H9 (cell line): ENCODE measurements at regions not wholly inside any gene's neighbourhood (a gene's known extent, or its start where the extent isn't known, plus 50 kb on each side); places are given as distances from the start of the nearest gene placed in this dataset.
"Not testable (repeated sequence)": the region's sequence is repeated elsewhere in the genome, so short reads cannot be mapped to it uniquely, and the experiment has no call there.

Experiments used
- DNase-seq: peaks from one replicate; pipeline ENCODE4 v3.0.0-alpha.2; 2017
- H2AFZ ChIP-seq: one replicate; pipeline ENCODE4 v1.6.1; 2013; ENCODE audit warnings: mild to moderate bottlenecking, low read length, control low read depth, moderate library complexity
- H2AK5ac ChIP-seq: 2 replicates; pipeline ENCODE4 v1.6.1; 2013; ENCODE audit warnings: low read length, control low read depth, mixed read lengths; ENCODE audit not compliant: insufficient read length
- H2BK120ac ChIP-seq: one replicate; pipeline ENCODE4 v1.6.1; 2013; ENCODE audit warnings: low read depth, mild to moderate bottlenecking, low read length, control low read depth, inconsistent platforms; ENCODE audit not compliant: poor library complexity, severe bottlenecking
- H2BK12ac ChIP-seq: 2 replicates; pipeline ENCODE4 v1.6.1; 2013; ENCODE audit warnings: low read length, control low read depth, mixed read lengths, low read depth; ENCODE audit not compliant: insufficient read length
- H2BK15ac ChIP-seq: 2 replicates; pipeline ENCODE4 v1.6.1; 2013; ENCODE audit warnings: low read depth, low read length, control low read depth
- H2BK20ac ChIP-seq: one replicate; pipeline ENCODE4 v1.6.1; 2013; ENCODE audit warnings: low read depth, mild to moderate bottlenecking, low read length, control low read depth, inconsistent platforms; ENCODE audit not compliant: poor library complexity, severe bottlenecking
- H2BK5ac ChIP-seq: 2 replicates; pipeline ENCODE4 v1.6.1; 2013; ENCODE audit warnings: low read length, control low read depth, mixed read lengths; ENCODE audit not compliant: insufficient read length
- H3K14ac ChIP-seq: 2 replicates; pipeline ENCODE4 v1.6.1; 2013; ENCODE audit warnings: low read length, control low read depth; ENCODE audit not compliant: insufficient read depth
- H3K18ac ChIP-seq: 2 replicates; pipeline ENCODE4 v1.6.1; 2013; ENCODE audit warnings: low read depth, mild to moderate bottlenecking, mixed read lengths, low read length, control low read depth; ENCODE audit not compliant: insufficient read length
- H3K23ac ChIP-seq: 2 replicates; pipeline ENCODE4 v1.6.1; 2013; ENCODE audit warnings: low read length, control low read depth, mixed read lengths, low read depth; ENCODE audit not compliant: insufficient read length
- H3K23me2 ChIP-seq: 2 replicates; pipeline ENCODE4 v1.6.1; 2013; ENCODE audit warnings: low read depth, mild to moderate bottlenecking, mixed read lengths, low read length, control low read depth; ENCODE audit not compliant: insufficient read length, poor library complexity, severe bottlenecking
- H3K27ac ChIP-seq: 2 replicates; pipeline ENCODE4 v1.5.1; 2013; ENCODE audit warnings: low read length, control low read depth, mixed read lengths, low read depth; ENCODE audit not compliant: insufficient read length
- H3K27me3 ChIP-seq: 2 replicates; pipeline ENCODE4 v1.6.1; 2013; ENCODE audit warnings: low read length, control low read depth, inconsistent platforms; ENCODE audit not compliant: insufficient read depth
- H3K4ac ChIP-seq: 2 replicates; pipeline ENCODE4 v1.6.1; 2013; ENCODE audit warnings: low read depth, mild to moderate bottlenecking, control low read depth, inconsistent platforms, low read length, moderate library complexity
- H3K4me1 ChIP-seq: 2 replicates; pipeline ENCODE4 v1.6.1; 2013; ENCODE audit warnings: low read length, control low read depth, inconsistent platforms; ENCODE audit not compliant: insufficient read depth
- H3K4me2 ChIP-seq: 2 replicates; pipeline ENCODE4 v1.6.1; 2013; ENCODE audit warnings: low read length, control low read depth, mixed read lengths; ENCODE audit not compliant: insufficient read length, insufficient read depth
- H3K56ac ChIP-seq: 2 replicates; pipeline ENCODE4 v1.6.1; 2013; ENCODE audit warnings: low read depth, mild to moderate bottlenecking, mixed read lengths, low read length, control low read depth; ENCODE audit not compliant: insufficient read length
- H3K79me1 ChIP-seq: 2 replicates; pipeline ENCODE4 v1.6.1; 2013; ENCODE audit warnings: low read depth, mild to moderate bottlenecking, moderate library complexity, low read length, control low read depth, inconsistent platforms; ENCODE audit not compliant: insufficient read depth, poor library complexity, severe bottlenecking
- H3K79me2 ChIP-seq: 2 replicates; pipeline ENCODE4 v1.6.1; 2013; ENCODE audit warnings: low read length, control low read depth, inconsistent platforms; ENCODE audit not compliant: insufficient read depth
- H3K9ac ChIP-seq: 2 replicates; pipeline ENCODE4 v1.6.1; 2013; ENCODE audit warnings: low read length, control low read depth, mixed read lengths; ENCODE audit not compliant: insufficient read length; ENCODE audit errors: extremely low read depth
- H3K9me3 ChIP-seq: one replicate; pipeline ENCODE4 v1.6.1; 2013; ENCODE audit warnings: low read depth, low read length, inconsistent platforms; ENCODE audit not compliant: control insufficient read depth
- H3T11ph ChIP-seq: one replicate; pipeline ENCODE4 v1.6.1; 2013; ENCODE audit warnings: mild to moderate bottlenecking, low read length, control low read depth, inconsistent platforms
- H4K20me1 ChIP-seq: one replicate; pipeline ENCODE4 v1.6.1; 2013; ENCODE audit not compliant: control insufficient read depth, insufficient read length, insufficient read depth
- H4K5ac ChIP-seq: 2 replicates; pipeline ENCODE4 v1.6.1; 2013; ENCODE audit warnings: low read depth, mild to moderate bottlenecking, mixed read lengths, low read length, control low read depth; ENCODE audit not compliant: insufficient read length
- H4K8ac ChIP-seq: replicated peaks from 2 replicates; pipeline ENCODE4 v1.6.1; 2013; ENCODE audit warnings: low read length, control low read depth, mixed read lengths, low read depth; ENCODE audit not compliant: insufficient read length
- H4K91ac ChIP-seq: 2 replicates; pipeline ENCODE4 v1.6.1; 2013; ENCODE audit warnings: low read depth, mild to moderate bottlenecking, moderate library complexity, mixed read lengths, low read length, control low read depth; ENCODE audit not compliant: insufficient read length
- H3K27ac Mint-ChIP-seq, 3 experiments: 2 replicates in 2 of 3; 3 replicates in 1 of 3; pipeline ENCODE4 v1.8.0; 2020 to 2021; ENCODE audit warnings: mixed read lengths in 3 of 3, mild to moderate bottlenecking in 1 of 3, moderate library complexity in 1 of 3
- H3K27me3 Mint-ChIP-seq: 2 replicates; pipeline ENCODE4 v1.8.0; 2021; ENCODE audit warnings: low read depth, mild to moderate bottlenecking, moderate library complexity, mixed read lengths
- H3K36me3 Mint-ChIP-seq, 3 experiments: 2 replicates in 2 of 3; 3 replicates in 1 of 3; pipeline ENCODE4 v1.8.0; 2020 to 2021; ENCODE audit warnings: low read depth in 3 of 3, mixed read lengths in 3 of 3; ENCODE audit not compliant: insufficient read depth in 1 of 3
- H3K4me1 Mint-ChIP-seq, 2 experiments: 2 replicates each; pipeline ENCODE4 v1.8.0; 2020; ENCODE audit warnings: mixed read lengths in 2 of 2
- H3K4me3 Mint-ChIP-seq, 2 experiments: 2 replicates in 1 of 2; 3 replicates in 1 of 2; pipeline ENCODE4 v1.8.0; 2020 to 2021; ENCODE audit warnings: mild to moderate bottlenecking in 2 of 2, mixed read lengths in 2 of 2, moderate library complexity in 1 of 2
- H3K9me3 Mint-ChIP-seq, 2 experiments: 2 replicates in 1 of 2; 3 replicates in 1 of 2; pipeline ENCODE4 v1.8.0; 2020; ENCODE audit warnings: mild to moderate bottlenecking in 2 of 2, mixed read lengths in 2 of 2, moderate library complexity in 1 of 2
- WGBS: extraction: QIAGEN DNeasy Blood & Tissue Kit; methylation state at CpG from one replicate; pipeline ENCODE4 v1.1.7; 2013; ENCODE audit warnings: missing lambda C conversion rate, low lambda C conversion rate, mixed read lengths; ENCODE audit not compliant: insufficient read length; ENCODE audit errors: extremely low coverage; 5-methylcytosine and 5-hydroxymethylcytosine counted together
- TF ChIP-seq, protein P1 (sequence below): fragments of 200-600 bp; sonication (generic); conservative IDR thresholded peaks from 3 replicates; pipeline ENCODE4 v1.8.0; 2021; ENCODE audit warnings: antibody characterized with exemption, mild to moderate bottlenecking

- H3K4me1 ChIP-seq: no peaks in the 10 kb centered on the region; the same call in none of the 2 replicates
- H2AFZ ChIP-seq: peak overlapping the region; percentile 23
- H3K56ac ChIP-seq: no peak overlapping the region
- TF ChIP-seq, protein P1, sequence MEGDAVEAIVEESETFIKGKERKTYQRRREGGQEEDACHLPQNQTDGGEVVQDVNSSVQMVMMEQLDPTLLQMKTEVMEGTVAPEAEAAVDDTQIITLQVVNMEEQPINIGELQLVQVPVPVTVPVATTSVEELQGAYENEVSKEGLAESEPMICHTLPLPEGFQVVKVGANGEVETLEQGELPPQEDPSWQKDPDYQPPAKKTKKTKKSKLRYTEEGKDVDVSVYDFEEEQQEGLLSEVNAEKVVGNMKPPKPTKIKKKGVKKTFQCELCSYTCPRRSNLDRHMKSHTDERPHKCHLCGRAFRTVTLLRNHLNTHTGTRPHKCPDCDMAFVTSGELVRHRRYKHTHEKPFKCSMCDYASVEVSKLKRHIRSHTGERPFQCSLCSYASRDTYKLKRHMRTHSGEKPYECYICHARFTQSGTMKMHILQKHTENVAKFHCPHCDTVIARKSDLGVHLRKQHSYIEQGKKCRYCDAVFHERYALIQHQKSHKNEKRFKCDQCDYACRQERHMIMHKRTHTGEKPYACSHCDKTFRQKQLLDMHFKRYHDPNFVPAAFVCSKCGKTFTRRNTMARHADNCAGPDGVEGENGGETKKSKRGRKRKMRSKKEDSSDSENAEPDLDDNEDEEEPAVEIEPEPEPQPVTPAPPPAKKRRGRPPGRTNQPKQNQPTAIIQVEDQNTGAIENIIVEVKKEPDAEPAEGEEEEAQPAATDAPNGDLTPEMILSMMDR: no peak
- H4K91ac ChIP-seq: no peak overlapping the region
- H3K9me3 ChIP-seq: no peaks in the 10 kb centered on the region
- H3K14ac ChIP-seq: no peak overlapping the region
- H3K9ac ChIP-seq: no peak overlapping the region
- no peak overlapping the region for H3K4ac ChIP-seq
- H3T11ph ChIP-seq: no peak overlapping the region
- no peaks in the 10 kb centered on the region for H3K23me2 ChIP-seq
- no peaks in the 10 kb centered on the region for H3K79me1 ChIP-seq
- H2BK15ac ChIP-seq: no peak overlapping the region
- H2BK120ac ChIP-seq: no peak overlapping the region
- H3K23ac ChIP-seq: no peak overlapping the region
- H3K18ac ChIP-seq: no peak overlapping the region
- no peaks in the 10 kb centered on the region for H3K27me3 ChIP-seq
- H3K4me2 ChIP-seq: no peak overlapping the region
- peaks cover 15 to 16% of the 10 kb centered on the region in 2 experiments for H3K4me1 Mint-ChIP-seq
- H3K27ac Mint-ChIP-seq: no peak overlapping the region
- H3K4me3 Mint-ChIP-seq: no peak overlapping the region
- H2BK5ac ChIP-seq: no peak overlapping the region
- no peak overlapping the region for H3K27ac ChIP-seq
- peaks cover 0 to 4% (median 0%) of the 10 kb centered on the region in 3 experiments; a peak in 1 of 7 replicates for H3K36me3 Mint-ChIP-seq
- H3K27me3 Mint-ChIP-seq: no peaks in the 10 kb centered on the region
- no peak overlapping the region for H2BK12ac ChIP-seq
- WGBS: no CpG with 5 or more reads among the region's 6 CpGs
- H4K5ac ChIP-seq: no peak overlapping the region
- no peaks in the 10 kb centered on the region for H3K9me3 Mint-ChIP-seq
- no peak overlapping the region for H2BK20ac ChIP-seq
- H4K8ac ChIP-seq: no peak overlapping the region
- no peaks in the 10 kb centered on the region for H4K20me1 ChIP-seq
- DNase-seq: no peak
- no peaks in the 10 kb centered on the region for H3K79me2 ChIP-seq
- no peak overlapping the region for H2AK5ac ChIP-seq
These were observed 69.7 kb downstream of the ARF6 start for GRCh38 chr14:49962621-49963020.

DNA sequence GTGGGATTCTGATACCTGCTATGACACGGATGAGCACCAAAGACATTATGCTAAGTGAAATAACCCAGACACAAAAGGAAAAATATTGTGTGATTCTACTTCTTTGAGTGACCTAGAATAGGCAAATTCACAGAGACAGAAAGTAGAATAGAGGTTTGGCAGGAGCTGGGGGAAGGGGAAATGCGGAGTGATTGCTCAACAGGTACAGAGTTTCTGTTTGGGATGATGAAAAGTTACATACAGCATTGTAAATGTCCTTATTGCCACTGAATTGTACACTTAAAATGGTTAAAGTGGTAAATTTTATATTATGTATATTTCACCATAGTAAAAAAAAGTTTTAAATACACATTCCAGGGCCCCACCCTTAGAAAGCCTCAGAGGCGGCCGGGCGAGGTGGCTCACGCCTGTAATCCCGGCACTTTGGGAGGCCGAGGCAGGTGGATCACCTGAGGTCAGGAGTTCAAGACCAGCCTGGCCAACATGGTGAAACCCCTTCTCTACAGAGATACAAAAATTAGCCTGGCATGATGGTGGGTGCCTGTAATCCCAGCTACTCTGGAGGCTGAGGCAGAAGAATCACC is 72.3 kb downstream of the ARF6 start:
- not testable (repeated sequence) for H2AK5ac ChIP-seq, H3K23ac ChIP-seq, H3K27ac Mint-ChIP-seq, H2BK15ac ChIP-seq, H3K79me1 ChIP-seq, H3K9me3 ChIP-seq, H3K36me3 Mint-ChIP-seq, H3K56ac ChIP-seq, H2BK120ac ChIP-seq, H2BK20ac ChIP-seq, H3T11ph ChIP-seq, H3K79me2 ChIP-seq, H4K8ac ChIP-seq, H3K9ac ChIP-seq, H2BK5ac ChIP-seq, H3K4me3 Mint-ChIP-seq, H4K5ac ChIP-seq, H2AFZ ChIP-seq, H2BK12ac ChIP-seq, H3K9me3 Mint-ChIP-seq, DNase-seq, H3K18ac ChIP-seq, H3K14ac ChIP-seq, H3K4me2 ChIP-seq, H3K4me1 ChIP-seq, H3K4ac ChIP-seq, H3K23me2 ChIP-seq, H3K27me3 Mint-ChIP-seq, H4K91ac ChIP-seq, H3K27ac ChIP-seq, H4K20me1 ChIP-seq, H3K27me3 ChIP-seq
- H3K4me1 Mint-ChIP-seq: peaks cover 15 to 16% of the 10 kb centered on the region in 2 experiments
- no CpG with 5 or more reads among the region's 8 CpGs for WGBS
